LNCaP clone FGC (cell line): ENCODE measurements at regions not wholly inside any gene's neighbourhood (a gene's known extent, or its start where the extent isn't known, plus 50 kb on each side); places are given as distances from the start of the nearest gene placed in this dataset.

ENCODE experiments used
- DNase-seq: peaks from one replicate; pipeline ENCODE4 v3.0.0-alpha.2; 2011; ENCODE audit warnings: low read depth
- H3K4me3 ChIP-seq: 2 replicates; pipeline ENCODE4 v1.5.1; 2011; ENCODE audit warnings: mild to moderate bottlenecking, low read depth, low read length, control low read depth
- CTCF ChIP-seq: IDR thresholded peaks from 2 replicates; pipeline ENCODE4 v1.5.1; 2012; ENCODE audit warnings: mild to moderate bottlenecking; ENCODE audit not compliant: control insufficient read depth, insufficient read depth; ENCODE audit errors: extremely low read depth

- H3K4me3 ChIP-seq, result no peak overlapping the region
- DNase-seq, result no peak
- TF ChIP-seq CTCF, result no peak
These were observed 1341.2 kb upstream of the SPRY2 start for GRCh38 chr13:81682081-81682630.

GRCh38 chr13:81677857-81678256, 1336.9 kb upstream of the SPRY2 start:
- no peak for TF ChIP-seq CTCF
- H3K4me3 ChIP-seq, result no peak overlapping the region
- DNase-seq, result no peak

GRCh38 chr13:81676008-81676407, 1335.1 kb upstream of the SPRY2 start:
- no peak for TF ChIP-seq CTCF
- no peak overlapping the region for H3K4me3 ChIP-seq
- no peak for DNase-seq

- no peak overlapping the region for H3K4me3 ChIP-seq
- DNase-seq, result no peak
- TF ChIP-seq CTCF, result no peak
These were observed 1330.1 kb upstream of the SPRY2 start for GRCh38 chr13:81671064-81671463.

- DNase-seq, result no peak
- H3K4me3 ChIP-seq, result no peak overlapping the region
- no peak for TF ChIP-seq CTCF
These were observed 1329.1 kb upstream of the SPRY2 start for GRCh38 chr13:81670048-81670447.

GRCh38 chr13:81664872-81665271, 1323.9 kb upstream of the SPRY2 start:
- TF ChIP-seq CTCF, result no peak
- no peak for DNase-seq
- no peak overlapping the region for H3K4me3 ChIP-seq

GRCh38 chr13:81659984-81660383, 1319.1 kb upstream of the SPRY2 start:
- no peak for DNase-seq
- no peak overlapping the region for H3K4me3 ChIP-seq
- no peak for TF ChIP-seq CTCF
